HepG2 (cell line): ENCODE measurements at regions not wholly inside any gene's neighbourhood (a gene's known extent, or its start where the extent isn't known, plus 50 kb on each side); places are given as distances from the start of the nearest gene placed in this dataset.

Experiments
- ATAC-seq: fragments of 200-7000 bp; cut with Tn5 transposase; 3 replicates; pipeline ENCODE4 v1.9.1; 2020; ENCODE audit warnings: mild to moderate bottlenecking, moderate library complexity
- BruUV-seq: library from RNA; stranded (reverse); fragments of 400-500 nt; replicated peaks from 2 replicates; lab custom pipeline; 2021; lab: Mats Ljungman, UMichigan
- CTCF ChIA-PET: fragments of 300-600 bp; formaldehyde crosslinking; extraction: SDS; loops from one replicate; lab custom pipeline; 2021; ENCODE audit warnings: low total read pairs, inconsistent platforms, low intra/inter-chr PET ratio; lab: Yijun Ruan, JAX
- POLR2A ChIA-PET: fragments of 350-600 bp; sonication (Branson Sonifier 250); formaldehyde crosslinking; loops from one replicate; lab custom pipeline; 2020; ENCODE audit warnings: antibody characterized with exemption, inconsistent platforms; lab: Yijun Ruan, JAX
- DNase-seq: peaks from one replicate; pipeline ENCODE4 v3.0.0-alpha.2; 2015; ENCODE audit warnings: low spot score
- FAIRE-seq: peaks from 3 replicates; lab custom pipeline; 2011; peaks lifted over from hg19 to GRCh38; lab: Jason Lieb, UNC
- H2AFZ ChIP-seq: one replicate; pipeline ENCODE4 v1.6.1; 2011; ENCODE audit warnings: low read length, inconsistent platforms
- H3K27ac ChIP-seq: fragments of 300-600 bp; 3 replicates; pipeline ENCODE4 v1.8.0; 2011; ENCODE audit warnings: mixed run types, mild to moderate bottlenecking, mixed read lengths, low read length, inconsistent platforms; ENCODE audit not compliant: insufficient read depth; ENCODE audit errors: extremely low read length
- H3K27me3 ChIP-seq, 2 experiments: fragments of 200-600 bp in 1 of 2; 2 replicates in 1 of 2; 3 replicates in 1 of 2; pipeline versions ENCODE4 v1.6.0 to v1.8.0; 2011; ENCODE audit warnings: low read length in 2 of 2, mild to moderate bottlenecking in 2 of 2, moderate library complexity in 2 of 2, inconsistent platforms in 1 of 2; ENCODE audit not compliant: insufficient read depth in 2 of 2, control insufficient read depth in 1 of 2
- H3K36me3 ChIP-seq, 2 experiments: fragments of 200-600 bp in 1 of 2; replicated peaks in 1 of 2; 2 replicates in 1 of 2; 3 replicates in 1 of 2; pipeline versions ENCODE4 v1.5.1 to v1.8.0; 2011; ENCODE audit warnings: low read length in 2 of 2, inconsistent platforms in 1 of 2; ENCODE audit not compliant: insufficient read depth in 2 of 2, control insufficient read depth in 1 of 2
- H3K4me1 ChIP-seq: 2 replicates; pipeline ENCODE4 v1.5.1; 2012; ENCODE audit warnings: low read length, inconsistent platforms; ENCODE audit not compliant: insufficient read depth
- H3K4me2 ChIP-seq: 2 replicates; pipeline ENCODE4 v1.6.0; 2011; ENCODE audit warnings: low read depth, low read length, inconsistent platforms
- H3K4me3 ChIP-seq, 3 experiments: fragments of 200-600 bp in 1 of 3; sonication (generic), shearing (Covaris generic) in 1 of 3; replicated peaks in 1 of 3; 2 replicates each; pipeline ENCODE4 v1.5.1; 2011 to 2016; ENCODE audit warnings: low read length in 3 of 3, inconsistent platforms in 2 of 3, low read depth in 2 of 3, mild to moderate bottlenecking in 2 of 3, control low read depth in 1 of 3, mixed read lengths in 1 of 3; ENCODE audit not compliant: insufficient read depth in 1 of 3
- H3K79me2 ChIP-seq: one replicate; pipeline ENCODE4 v1.6.1; 2011; ENCODE audit warnings: low read length, inconsistent platforms; ENCODE audit not compliant: insufficient read depth
- H3K9ac ChIP-seq: 2 replicates; pipeline ENCODE4 v1.6.0; 2011; ENCODE audit warnings: mild to moderate bottlenecking, low read depth, low read length, inconsistent platforms; ENCODE audit not compliant: insufficient read depth
- H3K9me3 ChIP-seq: 2 replicates; pipeline ENCODE4 v1.5.1; 2012; ENCODE audit warnings: mild to moderate bottlenecking, low read length
- H4K20me1 ChIP-seq: 2 replicates; pipeline ENCODE4 v1.6.0; 2011; ENCODE audit warnings: inconsistent platforms, mild to moderate bottlenecking, low read length, moderate library complexity; ENCODE audit not compliant: insufficient read depth
- AKNA ChIP-seq: sonication (generic); formaldehyde crosslinking; IDR thresholded peaks from 2 replicates; pipeline ENCODE4 v1.4.0; 2020; ENCODE audit warnings: missing genetic modification reagents, borderline replicate concordance
- ARID5B ChIP-seq: IDR thresholded peaks from 2 replicates; pipeline ENCODE4 v1.4.0; 2020; ENCODE audit warnings: mild to moderate bottlenecking, missing genetic modification reagents
- FOXA1 ChIP-seq, 2 experiments: fragments of 450-650 bp in 1 of 2; sonication (generic) in 1 of 2; formaldehyde crosslinking in 1 of 2; IDR thresholded peaks; 2 replicates each; pipeline versions ENCODE4 v1.4.0 to v1.6.1; 2016 to 2020; ENCODE audit warnings: missing genetic modification reagents in 1 of 2
- HDAC2 ChIP-seq: sonication (generic); formaldehyde crosslinking; IDR thresholded peaks from 2 replicates; pipeline ENCODE4 v1.4.0; 2020; ENCODE audit warnings: missing genetic modification reagents
- MEIS2 ChIP-seq: sonication (generic); formaldehyde crosslinking; IDR thresholded peaks from 2 replicates; pipeline ENCODE4 v1.9.0; 2021; ENCODE audit warnings: mild to moderate bottlenecking, missing genetic modification reagents
- NCOA2 ChIP-seq: sonication (generic); formaldehyde crosslinking; IDR thresholded peaks from 2 replicates; pipeline ENCODE4 v1.8.0; 2022; ENCODE audit warnings: inconsistent platforms
- RCOR2 ChIP-seq: IDR thresholded peaks from 2 replicates; pipeline ENCODE4 v1.6.1; 2016; ENCODE audit warnings: missing biosample characterization, missing genetic modification reagents
- SALL1 ChIP-seq: sonication (generic); formaldehyde crosslinking; IDR thresholded peaks from 2 replicates; pipeline ENCODE4 v1.8.0; 2022; ENCODE audit warnings: mild to moderate bottlenecking, missing genetic modification reagents
- TMF1 ChIP-seq: sonication (generic); formaldehyde crosslinking; IDR thresholded peaks from 2 replicates; pipeline ENCODE4 v1.8.1; 2022; ENCODE audit warnings: low read depth, missing genetic modification reagents
- WIZ ChIP-seq: sonication (generic); formaldehyde crosslinking; IDR thresholded peaks from 2 replicates; pipeline ENCODE4 v1.5.1; 2020; ENCODE audit warnings: mild to moderate bottlenecking, missing genetic modification reagents
- ZFP36L1 ChIP-seq: sonication (generic); formaldehyde crosslinking; IDR thresholded peaks from 2 replicates; pipeline ENCODE4 v1.8.0; 2022; ENCODE audit warnings: mild to moderate bottlenecking, missing genetic modification reagents, moderate library complexity
- ZFP62 ChIP-seq: sonication (generic); formaldehyde crosslinking; IDR thresholded peaks from 2 replicates; pipeline ENCODE4 v1.4.0; 2020; ENCODE audit warnings: missing genetic modification reagents
- ZNF225 ChIP-seq: sonication (generic); formaldehyde crosslinking; IDR thresholded peaks from 2 replicates; pipeline ENCODE4 v1.4.0; 2020; ENCODE audit warnings: mild to moderate bottlenecking, missing genetic modification reagents
- ZNF350 ChIP-seq: sonication (generic); formaldehyde crosslinking; IDR thresholded peaks from 2 replicates; pipeline ENCODE4 v1.4.0; 2020; ENCODE audit warnings: mild to moderate bottlenecking, low read depth, missing genetic modification reagents, borderline replicate concordance
- ZNF501 ChIP-seq: sonication (generic); formaldehyde crosslinking; IDR thresholded peaks from 2 replicates; pipeline ENCODE4 v1.5.1; 2020; ENCODE audit warnings: mild to moderate bottlenecking, moderate library complexity, missing genetic modification reagents
- ZNF598 ChIP-seq: sonication (generic); formaldehyde crosslinking; IDR thresholded peaks from 2 replicates; pipeline ENCODE4 v1.5.1; 2020; ENCODE audit warnings: mild to moderate bottlenecking, missing genetic modification reagents, borderline replicate concordance
- ZSCAN20 ChIP-seq: sonication (generic); formaldehyde crosslinking; IDR thresholded peaks from 2 replicates; pipeline ENCODE4 v1.4.0; 2020; ENCODE audit warnings: missing genetic modification reagents, mild to moderate bottlenecking, borderline replicate concordance
- WGBS: methylation state at CpG from one replicate; pipeline ENCODE4 v1.1.6; 2017; ENCODE audit warnings: low lambda C conversion rate; 5-methylcytosine and 5-hydroxymethylcytosine counted together
- in situ Hi-C: cut with HindIII; loops from 2 replicates; pipeline ENCODE4 v1.10.0; 2017; ENCODE audit warnings: low pct_unique_long_range_greater_than_20kb; ENCODE audit not compliant: extremely low pct_ligation_motif_present
- intact Hi-C: fragments of 100-400 bp; cut with micrococcal nuclease; formaldehyde crosslinking; loops from one replicate; pipeline ENCODE4 v1.10.0; 2022; ENCODE audit not compliant: unreplicated experiment

GRCh38 chr6:4253604-4254231 lies 118.3 kb upstream of the ECI2 start:
- BruUV-seq, result no TSS peak
- FAIRE-seq, result peak; percentile 42
- CTCF ChIA-PET, result no interaction called here
- H3K9ac ChIP-seq, result no peak overlapping the region
- H4K20me1 ChIP-seq, result no peaks in the 10 kb centered on the region
- H3K4me2 ChIP-seq, result peak overlapping the region; percentile 6; the same call in 1 of the 2 replicates
- peak; percentile 20 for DNase-seq
- H3K79me2 ChIP-seq, result no peaks in the 10 kb centered on the region
- POLR2A ChIA-PET, result no interaction called here
- intact Hi-C loops, result no loop called here
- H3K27ac ChIP-seq, result no peak overlapping the region
- peaks cover 0 to 21% of the 10 kb centered on the region in 2 experiments; a peak in 2 of 5 replicates for H3K27me3 ChIP-seq
- 0 out of 2 replicates have a peak, but pooled peaks cover 4% of the 10 kb centered on the region for H3K4me1 ChIP-seq
- H2AFZ ChIP-seq, result no peak overlapping the region
- no peaks in the 10 kb centered on the region for H3K36me3 ChIP-seq
- peak; percentile 87 for ATAC-seq
- H3K4me3 ChIP-seq, result no peak overlapping the region
- no peaks in the 10 kb centered on the region for H3K9me3 ChIP-seq
- WGBS, result 4% methylated on average over 5 of the region's 5 CpGs
- in situ Hi-C loops, result no loop called here
- TF ChIP-seq ZNF598 (CRISPR knock-in tag) (no peak), ZSCAN20 (CRISPR knock-in tag) (no peak), ARID5B (CRISPR knock-in tag) (no peak), AKNA (CRISPR knock-in tag) (no peak), HDAC2 (CRISPR knock-in tag) (no peak), ZNF350 (CRISPR knock-in tag) (no peak), FOXA1 (IDR thresholded peaks at IDR 0.05) (no peak), FOXA1 (CRISPR knock-in tag; IDR thresholded peaks at IDR 0.05) (peak; percentile 54), SALL1 (CRISPR knock-in tag) (peak; percentile 17; the same call in 1 of the 2 replicates), TMF1 (CRISPR knock-in tag) (no peak), NCOA2 (CRISPR knock-in tag) (no peak), ZNF501 (CRISPR knock-in tag) (peak; percentile 29; the same call in 1 of the 2 replicates), ZFP62 (CRISPR knock-in tag) (no peak), RCOR2 (CRISPR knock-in tag) (no peak), MEIS2 (CRISPR knock-in tag) (no peak), ZNF225 (CRISPR knock-in tag) (no peak), WIZ (CRISPR knock-in tag) (no peak), ZFP36L1 (no peak)
